ENCODE measurements at regions not wholly inside any gene's neighbourhood (a gene's known extent, or its start where the extent isn't known, plus 50 kb on each side); places are given as distances from the start of the nearest gene placed in this dataset.

DNA sequence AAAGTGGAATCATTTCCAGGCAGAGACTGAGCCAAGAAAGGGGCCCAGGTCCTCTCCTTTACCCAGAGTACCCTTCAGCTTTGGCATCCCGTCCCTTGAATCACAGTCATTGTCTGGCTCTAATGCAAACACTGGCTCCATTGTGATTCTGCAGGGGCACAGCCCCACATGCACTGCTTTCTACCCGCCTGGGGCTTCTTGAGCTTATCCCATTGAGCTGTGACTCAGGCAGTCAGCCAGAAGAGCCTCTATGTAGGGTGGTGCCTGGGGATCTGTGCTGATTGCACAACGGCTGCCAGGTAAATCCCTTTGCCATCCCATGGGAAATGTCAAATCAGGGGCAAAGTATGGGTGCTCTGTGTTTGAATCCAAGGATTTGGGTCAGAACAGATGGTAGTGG is 88.9 kb downstream of the RASSF10 start:
- TF ChIP-seq, protein P1, sequence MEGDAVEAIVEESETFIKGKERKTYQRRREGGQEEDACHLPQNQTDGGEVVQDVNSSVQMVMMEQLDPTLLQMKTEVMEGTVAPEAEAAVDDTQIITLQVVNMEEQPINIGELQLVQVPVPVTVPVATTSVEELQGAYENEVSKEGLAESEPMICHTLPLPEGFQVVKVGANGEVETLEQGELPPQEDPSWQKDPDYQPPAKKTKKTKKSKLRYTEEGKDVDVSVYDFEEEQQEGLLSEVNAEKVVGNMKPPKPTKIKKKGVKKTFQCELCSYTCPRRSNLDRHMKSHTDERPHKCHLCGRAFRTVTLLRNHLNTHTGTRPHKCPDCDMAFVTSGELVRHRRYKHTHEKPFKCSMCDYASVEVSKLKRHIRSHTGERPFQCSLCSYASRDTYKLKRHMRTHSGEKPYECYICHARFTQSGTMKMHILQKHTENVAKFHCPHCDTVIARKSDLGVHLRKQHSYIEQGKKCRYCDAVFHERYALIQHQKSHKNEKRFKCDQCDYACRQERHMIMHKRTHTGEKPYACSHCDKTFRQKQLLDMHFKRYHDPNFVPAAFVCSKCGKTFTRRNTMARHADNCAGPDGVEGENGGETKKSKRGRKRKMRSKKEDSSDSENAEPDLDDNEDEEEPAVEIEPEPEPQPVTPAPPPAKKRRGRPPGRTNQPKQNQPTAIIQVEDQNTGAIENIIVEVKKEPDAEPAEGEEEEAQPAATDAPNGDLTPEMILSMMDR (conservative IDR thresholded peaks at IDR 0.05) = no peak
- TF ChIP-seq ZFX (IDR thresholded peaks at IDR 0.05) = no peak
